Activated CD4-positive, alpha-beta T cell treated with anti-CD3 and anti-CD28 coated beads, Interleukin-2, amount 50 U/mL, for 1 hour (primary cell): ENCODE measurements at regions not wholly inside any gene's neighbourhood (a gene's known extent, or its start where the extent isn't known, plus 50 kb on each side); places are given as distances from the start of the nearest gene placed in this dataset.

Experiments used
- DNase-seq: peaks from one replicate; pipeline ENCODE4 v3.0.0-alpha.2; 2020

DNA sequence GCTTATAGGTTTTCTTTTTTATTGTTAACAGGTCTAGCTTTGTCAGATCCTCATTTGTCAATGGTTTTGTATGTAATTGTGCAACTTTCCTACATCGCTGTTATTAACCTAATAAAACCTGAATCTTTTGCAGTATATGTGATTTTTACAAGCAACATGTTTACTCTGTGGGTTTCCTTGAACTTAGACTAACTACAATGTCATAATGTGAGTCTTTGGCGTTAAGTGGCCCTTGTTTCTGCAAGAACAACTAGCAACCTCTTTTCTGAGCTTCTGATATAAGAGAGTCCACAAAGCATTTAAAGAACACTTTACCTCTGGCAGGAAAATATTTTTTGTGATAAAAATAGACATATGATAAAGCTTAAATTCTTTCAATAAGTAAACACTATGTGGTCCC is 230.3 kb upstream of the CFAP20DC start:
- no peak for DNase-seq

DNA sequence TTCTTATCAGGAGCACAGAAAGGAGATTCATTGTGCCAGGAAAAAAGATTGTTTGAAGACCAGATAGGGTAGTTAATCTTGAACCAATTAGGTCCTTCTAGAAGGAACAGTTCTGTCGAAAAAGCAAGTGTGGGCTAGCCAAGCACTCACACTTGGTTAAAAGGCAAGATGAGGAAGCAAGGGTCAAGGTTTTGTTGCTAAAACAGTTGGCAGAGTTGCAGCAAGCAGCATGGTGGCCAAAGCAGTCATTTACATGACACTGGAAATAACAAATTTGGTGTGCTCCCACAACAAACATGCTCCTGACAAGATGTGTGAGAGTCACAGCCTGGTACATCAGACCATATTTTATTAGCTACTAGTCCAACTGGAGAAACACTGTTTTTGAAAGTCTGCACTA is 228.0 kb upstream of the CFAP20DC start:
- DNase-seq: no peak

DNA sequence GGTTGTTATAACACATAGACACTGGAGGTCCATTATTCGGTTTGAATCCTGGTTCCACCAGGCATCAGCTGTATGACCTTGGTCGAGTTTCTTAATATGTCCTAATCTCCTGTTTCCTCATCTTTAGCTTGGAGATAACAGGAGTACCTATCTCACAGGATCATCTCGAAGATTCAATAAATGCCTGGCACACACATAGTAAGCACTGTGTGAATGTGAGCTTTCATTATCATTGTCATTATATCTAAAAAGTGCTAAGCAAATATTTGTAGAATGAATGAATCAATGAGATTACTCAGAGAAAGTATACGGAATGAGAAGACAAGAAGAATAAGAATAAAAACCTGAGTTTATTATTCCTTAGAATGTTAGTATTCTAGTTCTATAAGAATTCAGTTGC is 227.4 kb upstream of the CFAP20DC start:
- DNase-seq: no peak

DNA sequence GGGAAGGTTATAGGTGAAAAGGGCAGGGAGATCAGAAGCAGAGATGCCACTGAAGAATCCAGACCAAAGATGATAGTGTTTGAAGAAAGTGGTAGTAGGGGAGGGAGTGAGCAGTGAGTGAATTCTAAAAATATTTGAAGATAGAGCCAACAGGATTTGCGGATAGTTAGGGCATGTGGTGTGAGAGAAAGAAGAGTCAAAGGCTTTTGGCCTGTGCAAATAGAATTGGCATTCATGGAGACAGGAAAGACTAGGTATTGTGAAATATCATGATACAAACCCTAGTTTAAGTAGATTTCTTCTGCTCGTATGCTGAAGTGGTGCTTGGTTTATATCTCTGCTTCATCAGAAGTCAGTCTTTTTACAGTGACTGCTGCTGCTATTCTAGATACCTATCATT is 224.2 kb upstream of the CFAP20DC start:
- DNase-seq: no peak

DNA sequence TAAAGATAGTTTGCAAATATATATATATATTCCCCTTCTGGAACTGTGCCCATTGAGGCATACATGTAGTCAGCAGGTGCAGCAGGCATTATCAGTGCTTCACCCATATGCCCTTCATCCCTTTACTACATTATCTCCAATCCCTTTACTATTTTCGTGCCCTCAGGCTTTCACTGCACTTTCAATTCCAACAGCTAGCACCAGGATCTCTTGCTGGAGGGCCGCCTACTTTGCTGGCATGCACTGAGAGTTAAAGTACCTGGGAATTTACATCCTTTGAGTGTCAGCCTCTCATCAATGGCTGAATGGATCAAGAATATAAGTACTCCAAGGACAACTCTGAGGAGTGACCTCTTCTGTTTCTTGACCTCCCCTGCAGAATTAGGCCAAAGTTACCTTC is 222.1 kb upstream of the CFAP20DC start:
- DNase-seq: no peak

DNA sequence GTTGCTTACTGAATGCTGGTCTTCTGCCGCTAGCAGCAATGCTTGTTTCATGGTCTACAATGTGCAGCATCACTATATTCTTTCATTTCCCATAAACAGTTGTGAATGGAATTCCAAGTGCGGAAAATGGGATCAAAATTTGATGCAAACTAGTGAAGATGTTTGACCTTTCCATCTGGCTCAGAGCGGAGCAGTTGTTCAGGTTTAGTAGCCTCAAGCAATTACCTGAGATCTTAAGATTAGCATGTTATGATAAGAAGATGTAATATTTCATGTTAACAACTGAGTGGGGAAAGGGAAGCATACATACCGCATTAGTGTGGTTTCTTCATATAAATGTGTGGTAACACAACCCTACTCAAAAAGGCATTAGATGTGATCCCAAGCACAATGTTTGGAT is 221.1 kb upstream of the CFAP20DC start:
- no peak for DNase-seq

DNA sequence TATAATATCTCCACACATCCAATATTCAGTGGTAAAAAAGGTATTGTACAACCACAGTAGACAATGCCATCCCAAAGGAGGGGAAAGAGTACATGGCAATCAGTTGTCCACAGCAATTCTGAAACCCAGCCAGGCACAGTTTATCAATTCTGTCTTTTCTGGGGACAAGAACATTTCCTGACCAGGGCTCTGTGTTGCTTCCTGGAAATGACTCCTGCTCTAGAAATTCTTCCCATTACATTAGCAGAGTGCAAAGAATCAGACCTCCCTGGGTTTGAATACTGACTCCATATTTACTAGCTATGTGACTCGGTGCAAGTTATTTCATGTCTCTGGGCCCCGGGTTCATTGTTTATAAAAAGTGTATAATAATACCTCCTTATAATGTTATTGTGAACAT is 220.4 kb upstream of the CFAP20DC start:
- DNase-seq: no peak

DNA sequence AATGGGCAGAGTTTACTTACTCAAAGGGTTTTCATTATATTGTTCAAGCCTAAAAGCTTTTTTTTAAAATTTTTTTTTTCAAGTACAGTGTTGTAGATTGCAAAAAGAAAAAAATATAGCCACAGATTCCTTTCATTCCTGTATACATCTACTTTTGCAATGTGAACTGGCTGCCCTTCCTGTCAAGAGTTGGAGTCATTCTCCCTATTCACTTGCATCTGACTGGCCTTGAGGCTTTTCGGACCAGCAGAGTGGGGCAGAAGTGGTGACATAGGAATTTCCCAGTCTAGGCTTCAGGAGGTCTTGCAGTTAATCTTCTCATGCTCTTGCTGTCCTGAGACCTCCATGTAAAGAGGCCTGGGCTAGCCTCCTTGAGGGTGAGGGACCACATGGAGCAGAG is 218.3 kb upstream of the CFAP20DC start:
- DNase-seq: no peak

DNA sequence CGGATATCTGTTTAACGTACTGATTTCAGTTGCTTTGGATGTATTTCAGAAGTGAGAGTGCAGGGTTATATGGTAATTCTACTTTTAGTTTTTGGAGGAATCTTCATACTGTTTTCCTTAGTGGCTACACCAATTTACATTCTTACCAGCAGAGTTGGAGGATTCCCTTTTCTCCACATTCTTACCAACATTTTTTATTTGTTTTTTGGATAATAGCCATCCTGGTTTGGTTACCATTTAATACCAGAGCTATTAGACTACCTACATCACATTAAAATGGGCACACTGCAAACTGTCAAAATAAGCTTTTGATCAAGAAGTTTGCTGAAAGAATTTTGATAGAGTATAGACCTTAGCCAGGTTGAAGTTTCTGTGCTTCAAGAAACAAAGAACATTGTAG is 217.2 kb upstream of the CFAP20DC start:
- DNase-seq: no peak

DNA sequence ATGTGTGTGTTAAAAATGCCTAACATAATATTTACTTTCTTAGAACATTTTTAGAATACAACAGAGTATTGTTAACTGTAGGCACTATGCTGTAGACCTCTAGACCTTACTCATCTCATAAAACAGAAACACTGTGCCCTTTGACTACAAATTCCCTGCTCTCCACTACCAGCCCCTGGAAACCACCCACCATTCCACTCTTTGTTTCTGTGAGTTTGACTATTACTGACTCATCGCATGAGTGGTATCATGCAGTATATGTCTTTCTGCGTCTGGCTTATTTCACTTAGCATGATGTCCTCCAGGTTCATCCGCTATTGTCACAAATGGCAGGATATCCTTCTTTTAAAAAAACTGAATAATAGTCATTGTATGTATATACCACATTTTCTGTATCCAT is 216.7 kb upstream of the CFAP20DC start:
- DNase-seq: no peak

DNA sequence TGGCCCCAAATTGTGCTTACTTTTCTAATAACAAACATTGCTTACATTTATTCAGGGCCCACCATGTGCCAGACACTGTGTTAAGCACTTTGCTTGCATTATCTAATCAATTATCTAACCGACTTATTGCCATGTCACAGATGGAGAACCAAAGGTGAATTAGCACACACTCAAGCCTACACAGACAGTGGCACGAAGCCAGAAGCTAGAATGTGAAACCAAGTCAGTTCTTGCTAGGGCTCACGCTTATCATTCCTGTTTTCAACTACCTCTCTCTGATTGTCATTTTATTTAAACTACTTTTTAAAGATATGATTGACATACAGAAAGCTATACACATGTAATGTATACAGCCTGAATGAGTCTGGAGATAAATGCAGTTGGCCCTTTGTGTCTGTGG is 215.7 kb upstream of the CFAP20DC start:
- DNase-seq: no peak

DNA sequence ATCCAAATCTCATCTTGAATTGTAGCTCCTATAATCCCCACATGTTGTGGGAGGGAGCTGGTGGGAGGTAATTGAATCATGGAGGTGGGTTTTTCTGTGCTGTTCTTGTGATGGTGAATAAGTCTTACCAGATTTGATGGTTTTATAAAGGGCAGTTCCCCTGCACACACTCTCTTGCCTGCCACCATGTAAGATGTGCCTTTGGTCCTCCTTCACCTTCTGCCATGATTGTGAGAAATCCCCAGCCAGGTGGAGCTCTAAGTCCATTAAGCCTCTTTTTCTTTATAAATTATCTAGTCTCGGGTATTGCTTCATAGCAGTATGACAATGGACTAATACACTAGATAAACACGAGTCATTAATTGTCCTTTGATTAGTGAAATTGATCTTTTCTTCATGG is 214.5 kb upstream of the CFAP20DC start:
- no peak for DNase-seq

DNA sequence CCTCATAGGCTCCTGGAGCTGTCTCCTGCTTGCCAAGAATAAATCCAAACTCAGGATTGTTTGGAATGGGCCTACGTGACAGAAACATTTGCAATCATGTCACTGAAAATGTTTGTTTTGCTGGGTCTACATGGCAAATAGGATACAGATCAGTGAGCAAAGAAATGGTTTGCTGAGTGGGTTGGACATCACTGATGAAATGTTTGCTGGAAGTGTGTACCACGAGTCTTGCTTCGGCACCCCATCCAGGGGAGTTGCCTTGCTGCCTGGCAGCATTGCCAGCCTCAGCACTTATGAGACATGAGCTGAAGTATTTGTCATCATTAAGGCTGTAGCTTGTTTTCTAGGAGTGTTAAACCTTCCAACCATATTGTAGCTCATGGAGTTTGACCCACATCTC is 213.3 kb upstream of the CFAP20DC start:
- no peak for DNase-seq

DNA sequence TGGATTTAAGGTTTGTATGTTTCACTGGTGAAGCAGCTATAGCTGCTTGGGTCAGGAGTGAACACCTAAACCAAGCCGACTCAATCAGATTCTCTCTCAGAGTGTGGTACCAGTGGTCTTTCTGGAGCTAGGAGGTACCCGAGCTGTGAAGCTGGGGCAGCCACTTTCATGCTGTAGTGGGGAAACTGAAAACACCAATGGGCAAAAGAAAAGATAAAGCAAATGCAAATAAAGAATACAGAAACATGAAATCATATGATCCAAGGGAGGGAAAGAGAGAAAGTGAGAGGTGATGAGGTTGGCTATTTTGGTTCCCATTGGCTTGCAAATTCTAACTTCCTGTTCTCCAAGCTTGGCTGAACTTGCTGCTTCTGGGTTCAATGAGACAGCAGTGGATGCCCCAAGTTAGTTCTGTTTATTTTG is 212.3 kb upstream of the CFAP20DC start:
- no peak for DNase-seq

DNA sequence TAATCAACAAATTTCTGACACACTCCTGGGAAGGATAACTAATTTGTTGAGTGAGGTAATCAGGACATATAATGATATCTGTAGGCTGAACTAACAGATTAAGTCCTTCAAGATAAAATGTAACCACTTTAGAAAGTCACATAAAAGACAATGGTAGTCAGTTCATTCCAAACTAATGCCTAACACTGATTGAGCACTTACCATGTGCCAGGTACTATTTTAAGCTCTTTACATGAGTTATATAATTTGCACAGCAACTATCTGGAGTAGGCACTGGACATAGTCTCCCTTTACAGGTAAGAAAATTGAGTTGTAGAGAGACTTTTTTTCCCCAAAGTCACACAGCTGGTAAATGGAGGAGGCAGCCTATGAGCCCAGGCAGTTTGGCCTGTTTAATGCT is 211.2 kb upstream of the CFAP20DC start:
- DNase-seq: no peak

DNA sequence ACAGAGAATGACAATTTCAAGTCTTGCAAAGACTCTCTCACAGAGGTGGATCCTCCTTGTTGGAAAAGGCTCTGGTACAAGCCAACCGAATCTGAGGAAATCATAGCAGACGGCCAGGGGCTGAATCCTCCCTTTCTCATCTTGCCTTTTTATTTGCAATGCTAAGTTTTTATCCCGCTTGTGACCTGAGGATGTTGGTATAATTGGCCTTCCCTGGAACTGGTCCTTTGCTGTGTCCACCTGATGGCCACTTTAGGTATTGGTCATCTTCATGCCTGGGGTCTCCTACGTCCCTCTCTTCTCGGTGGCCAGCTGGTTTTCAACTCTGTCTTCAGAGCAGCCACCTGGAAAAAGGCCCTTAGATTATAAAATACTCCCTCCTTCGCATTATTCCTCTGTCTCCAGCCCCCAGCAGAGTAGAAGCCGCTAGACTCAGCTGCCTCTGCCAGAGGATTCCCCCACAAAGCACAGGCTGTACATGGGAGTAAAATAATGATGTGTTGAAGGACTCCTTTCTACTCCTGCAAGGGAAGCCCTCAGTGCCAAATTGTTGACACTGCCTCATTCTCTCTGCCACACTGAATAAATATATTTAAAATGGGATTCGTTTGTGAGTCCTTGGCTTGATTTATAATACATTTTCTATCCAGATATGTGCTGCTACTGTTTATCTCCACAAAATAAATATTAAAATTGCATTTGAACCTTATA is 208.9 kb upstream of the CFAP20DC start:
- DNase-seq: no peak

DNA sequence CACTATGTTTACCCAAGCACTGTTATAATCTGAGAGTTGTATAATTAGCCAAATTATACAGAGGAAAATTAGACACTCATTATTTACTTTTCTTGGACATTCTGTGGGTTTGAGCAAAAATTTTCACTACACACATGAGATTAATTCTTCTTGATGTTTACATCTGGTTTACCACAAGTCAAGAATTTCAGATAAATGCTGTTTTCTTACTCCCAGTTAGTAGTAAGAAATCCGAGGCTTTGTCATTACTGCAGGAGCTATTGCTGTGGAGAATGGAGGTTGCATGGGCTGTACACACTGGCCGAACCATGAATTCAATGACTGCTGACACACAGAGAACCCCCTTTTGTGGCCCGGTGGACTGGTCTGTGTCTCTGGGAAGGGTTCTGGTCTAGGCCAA is 207.7 kb upstream of the CFAP20DC start:
- no peak for DNase-seq

DNA sequence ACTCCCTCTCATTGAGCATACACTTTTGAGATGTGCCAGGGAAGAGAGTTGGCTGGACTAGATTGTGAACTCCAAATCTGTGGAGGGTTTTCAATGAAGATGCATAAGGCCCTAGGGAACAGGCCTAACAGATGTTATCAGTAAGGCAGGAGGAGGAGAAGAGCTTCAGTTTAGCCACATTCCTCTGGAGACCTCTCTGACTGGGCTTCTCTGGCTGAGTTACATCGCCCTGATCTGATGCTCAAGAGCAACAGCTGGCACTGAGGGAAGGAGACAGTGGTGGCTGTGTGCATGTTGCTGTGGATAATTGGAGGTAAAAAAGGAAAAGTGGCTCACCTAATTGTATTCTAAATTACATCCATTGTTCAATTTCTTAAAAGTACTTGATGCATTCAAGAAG is 206.4 kb upstream of the CFAP20DC start:
- DNase-seq: no peak

DNA sequence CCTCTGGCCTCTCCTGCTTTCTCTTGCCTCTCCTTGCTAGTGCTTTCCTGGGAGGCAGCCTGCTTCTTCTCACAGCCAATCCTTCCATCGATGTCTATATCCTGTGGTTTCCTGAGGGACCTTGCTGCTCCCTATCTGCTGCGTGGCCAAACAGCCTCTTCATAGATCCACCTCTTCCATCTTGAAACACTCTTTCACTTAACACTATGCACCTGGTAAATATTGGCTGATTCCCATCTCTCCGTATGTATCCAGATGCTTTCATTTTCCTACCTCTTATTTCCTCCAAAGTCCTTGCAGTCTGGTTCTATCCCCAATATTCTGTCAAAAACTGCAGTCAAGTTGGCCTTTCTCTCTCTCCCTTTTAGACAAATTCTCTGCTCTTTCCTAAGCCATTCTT is 205.2 kb upstream of the CFAP20DC start:
- no peak for DNase-seq

DNA sequence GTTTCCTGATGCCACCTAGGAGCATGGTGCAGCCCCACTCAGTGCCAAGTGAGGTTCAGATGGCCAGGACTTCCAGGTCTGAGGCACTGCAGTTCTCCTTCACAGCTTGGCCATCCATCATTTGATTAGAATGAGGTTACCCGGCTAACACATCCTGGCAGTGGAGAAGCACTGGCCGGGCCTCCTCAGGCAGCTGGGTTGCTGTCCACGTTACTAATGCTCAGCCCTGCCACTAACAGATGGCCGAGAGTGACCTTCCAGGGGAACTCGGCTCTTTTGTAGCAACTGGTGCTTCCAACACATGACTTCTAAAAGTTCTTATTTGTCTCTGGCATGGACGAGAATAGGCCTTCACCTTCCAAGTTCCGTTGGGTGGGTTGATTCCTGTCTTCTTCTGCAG is 204.6 kb upstream of the CFAP20DC start:
- no peak for DNase-seq

DNA sequence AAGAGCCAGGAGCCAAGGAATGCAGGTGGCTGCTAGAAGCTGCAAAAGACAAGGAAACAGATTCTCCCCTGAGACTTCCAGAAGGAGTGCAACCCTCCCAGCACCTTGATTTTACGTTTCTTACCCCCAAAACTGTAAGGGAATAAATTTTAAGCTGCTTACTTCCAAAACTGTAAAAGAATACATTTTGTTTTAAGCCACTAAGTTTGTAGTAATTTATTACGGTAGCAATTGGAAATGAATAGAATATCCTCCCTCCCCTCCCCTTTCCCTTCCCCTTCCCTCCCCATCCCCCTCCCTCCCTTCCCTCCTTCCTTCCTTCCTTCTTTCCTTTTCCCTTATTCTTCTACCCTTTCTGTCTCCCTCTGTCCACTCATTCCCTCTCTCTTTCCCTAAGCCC is 203.7 kb upstream of the CFAP20DC start:
- DNase-seq: no peak

DNA sequence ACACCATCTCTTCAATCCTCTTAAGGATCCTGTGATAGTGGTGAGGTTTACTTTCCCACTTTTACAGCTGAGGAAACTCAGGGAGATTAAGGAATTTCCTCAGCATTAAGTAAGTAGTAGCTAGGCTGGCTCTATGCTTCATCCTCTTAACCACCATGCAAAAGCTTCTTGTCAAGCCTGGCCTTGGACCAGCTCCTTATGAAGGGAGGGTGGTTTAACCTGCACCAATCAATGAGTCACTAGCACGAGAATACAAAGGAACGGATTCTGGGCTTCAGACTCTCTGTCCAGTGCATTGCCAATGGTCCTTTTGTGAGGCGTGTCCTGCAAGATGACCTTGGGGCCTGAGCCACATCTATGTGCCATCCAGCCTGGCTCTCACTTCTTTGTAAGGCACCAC is 202.0 kb upstream of the CFAP20DC start:
- no peak for DNase-seq

DNA sequence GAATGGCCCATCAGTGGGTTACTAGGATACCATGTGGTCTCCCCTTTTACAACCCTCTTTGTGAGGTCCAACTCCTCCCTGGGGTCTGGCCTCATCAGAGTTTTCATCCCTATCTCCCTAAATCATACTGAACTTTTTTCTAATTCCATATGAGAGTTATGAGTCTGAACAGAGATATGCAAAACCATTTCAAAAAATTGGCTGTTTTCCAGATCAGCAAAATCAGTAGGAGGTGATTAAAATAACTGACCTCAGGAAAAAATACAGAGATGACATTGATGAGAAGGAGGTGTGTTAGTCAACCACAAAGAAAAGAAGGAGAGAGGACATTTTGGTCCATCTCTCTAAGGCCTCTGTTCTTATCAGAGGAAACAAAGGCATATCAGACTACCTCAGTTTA is 200.8 kb upstream of the CFAP20DC start:
- no peak for DNase-seq

DNA sequence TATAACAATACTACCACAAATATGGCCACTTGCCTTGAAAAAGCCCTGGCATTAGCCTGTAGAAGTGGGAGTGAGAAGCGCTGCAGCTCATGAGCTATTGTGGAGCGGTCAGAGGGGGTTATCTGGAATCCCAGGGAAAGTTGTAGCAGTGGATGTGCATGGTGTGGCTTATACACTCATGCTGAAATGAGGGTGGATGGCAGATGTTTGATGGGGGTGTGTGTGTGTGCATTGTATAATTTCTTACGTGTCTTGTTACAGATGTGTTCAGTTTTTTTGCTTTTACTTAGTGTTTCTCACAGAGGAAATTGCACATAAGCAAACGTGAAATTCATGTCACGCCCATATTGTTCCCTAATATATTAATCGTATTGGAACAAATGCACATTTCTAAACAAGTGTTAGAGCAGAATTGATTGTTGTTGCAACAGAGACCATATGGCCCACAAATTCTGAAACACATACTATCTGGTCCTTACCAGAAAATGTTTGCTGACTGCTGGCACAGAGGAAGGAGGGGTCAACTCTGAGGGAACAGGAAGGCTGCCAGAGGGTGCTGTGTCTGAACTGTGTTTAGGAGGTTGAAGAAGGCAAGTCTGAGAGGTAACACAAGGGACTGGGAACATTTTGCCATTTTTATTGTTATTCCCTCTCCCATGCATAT is 200.0 kb upstream of the CFAP20DC start:
- DNase-seq: no peak

DNA sequence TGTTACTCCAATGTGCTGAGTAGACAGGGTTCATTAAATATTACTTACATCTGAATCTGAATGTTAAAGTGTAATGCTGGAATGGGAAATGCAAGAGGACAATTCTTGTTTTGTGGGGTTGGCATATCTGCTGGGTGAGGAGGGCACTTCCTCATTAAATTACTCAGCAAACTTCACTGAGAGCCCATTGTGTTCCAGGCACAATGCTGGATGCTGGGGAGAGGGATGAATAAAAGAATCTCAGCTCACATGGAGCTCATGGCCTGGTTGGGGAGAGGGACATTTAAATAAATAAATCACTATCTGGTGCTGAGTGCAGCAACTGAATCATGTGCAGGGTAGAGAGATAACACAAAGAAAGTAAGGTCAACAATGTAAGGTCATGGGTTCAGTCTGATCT is 199.2 kb upstream of the CFAP20DC start:
- no peak for DNase-seq
